Ovary (tissue), 3 donors: ENCODE measurements at regions not wholly inside any gene's neighbourhood (a gene's known extent, or its start where the extent isn't known, plus 50 kb on each side); places are given as distances from the start of the nearest gene placed in this dataset.
"Not testable (repeated sequence)": the region's sequence is repeated elsewhere in the genome, so short reads cannot be mapped to it uniquely, and the experiment has no call there.

Experiments
- EP300 ChIP-seq: sonication (generic); formaldehyde crosslinking; IDR thresholded peaks from one replicate; pipeline ENCODE4 v1.6.1; 2017; ENCODE audit warnings: antibody characterized with exemption
- POLR2A ChIP-seq: fragments of 450-650 bp; IDR thresholded peaks from one replicate; pipeline ENCODE4 v1.6.1; 2017; ENCODE audit warnings: antibody characterized with exemption, mild to moderate bottlenecking, moderate library complexity
- TF ChIP-seq, protein P1 (sequence below), 3 donors: fragments of 450-650 bp in 2 of 3; fragments of 200-600 bp in 1 of 3; IDR thresholded peaks; one replicate each; pipeline versions ENCODE4 v1.5.1 to v1.8.0; 2016 to 2022; ENCODE audit warnings: antibody characterized with exemption in 3 of 3, mild to moderate bottlenecking in 1 of 3
- donor health status: DM: no; HTN: no; CAD: no.

DNA sequence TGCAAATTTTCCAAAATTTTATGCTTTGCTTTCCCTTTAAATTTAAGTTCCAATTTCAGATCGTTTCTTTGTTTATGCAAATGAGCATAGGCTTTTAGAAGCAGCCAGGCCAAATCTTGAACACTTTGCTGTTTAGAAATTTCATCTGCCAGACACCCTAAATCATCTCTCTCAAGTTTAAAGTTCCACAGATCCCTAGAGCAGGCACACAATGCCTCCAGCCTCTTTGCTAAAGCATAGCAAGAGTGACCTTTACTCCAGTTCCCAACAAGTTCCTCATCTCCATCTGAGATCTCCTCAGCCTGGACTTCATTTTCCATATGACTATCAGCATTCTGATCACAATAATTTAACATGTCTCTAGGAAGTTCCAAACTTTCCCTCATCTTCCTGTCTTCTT is 254.5 kb downstream of the DLL1 start:
- not testable (repeated sequence) for TF ChIP-seq POLR2A, EP300
- TF ChIP-seq, protein P1, sequence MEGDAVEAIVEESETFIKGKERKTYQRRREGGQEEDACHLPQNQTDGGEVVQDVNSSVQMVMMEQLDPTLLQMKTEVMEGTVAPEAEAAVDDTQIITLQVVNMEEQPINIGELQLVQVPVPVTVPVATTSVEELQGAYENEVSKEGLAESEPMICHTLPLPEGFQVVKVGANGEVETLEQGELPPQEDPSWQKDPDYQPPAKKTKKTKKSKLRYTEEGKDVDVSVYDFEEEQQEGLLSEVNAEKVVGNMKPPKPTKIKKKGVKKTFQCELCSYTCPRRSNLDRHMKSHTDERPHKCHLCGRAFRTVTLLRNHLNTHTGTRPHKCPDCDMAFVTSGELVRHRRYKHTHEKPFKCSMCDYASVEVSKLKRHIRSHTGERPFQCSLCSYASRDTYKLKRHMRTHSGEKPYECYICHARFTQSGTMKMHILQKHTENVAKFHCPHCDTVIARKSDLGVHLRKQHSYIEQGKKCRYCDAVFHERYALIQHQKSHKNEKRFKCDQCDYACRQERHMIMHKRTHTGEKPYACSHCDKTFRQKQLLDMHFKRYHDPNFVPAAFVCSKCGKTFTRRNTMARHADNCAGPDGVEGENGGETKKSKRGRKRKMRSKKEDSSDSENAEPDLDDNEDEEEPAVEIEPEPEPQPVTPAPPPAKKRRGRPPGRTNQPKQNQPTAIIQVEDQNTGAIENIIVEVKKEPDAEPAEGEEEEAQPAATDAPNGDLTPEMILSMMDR (IDR thresholded peaks at IDR 0.05) = not testable (repeated sequence)
